Panc1 (cell line): ENCODE measurements at regions not wholly inside any gene's neighbourhood (a gene's known extent, or its start where the extent isn't known, plus 50 kb on each side); places are given as distances from the start of the nearest gene placed in this dataset.

Source experiments
- CTCF ChIP-seq: fragments of 450-650 bp; IDR thresholded peaks from 2 replicates; pipeline ENCODE4 v1.5.1; 2017; ENCODE audit warnings: mild to moderate bottlenecking
- POLR2AphosphoS5 ChIP-seq: IDR thresholded peaks from 2 replicates; pipeline ENCODE4 v1.6.1; 2012; ENCODE audit warnings: mild to moderate bottlenecking, low read depth, low read length, moderate library complexity
- REST ChIP-seq, 2 experiments: IDR thresholded peaks; 2 replicates each; pipeline ENCODE4 v1.6.1; 2011 to 2012; ENCODE audit warnings: low read depth in 2 of 2, control low read depth in 1 of 2, low read length in 1 of 2, mild to moderate bottlenecking in 1 of 2, moderate library complexity in 1 of 2; ENCODE audit not compliant: insufficient read depth in 1 of 2

GRCh38 chr11:24226606-24227005 is 270.2 kb upstream of the LUZP2 start:
- TF ChIP-seq CTCF: no peak
- TF ChIP-seq POLR2AphosphoS5: no peak
- TF ChIP-seq REST (IDR thresholded peaks at IDR 0.05; ENCODE audit: insufficient read depth in 1 of 2, low read depth in 2 of 2, low read length in 1 of 2): no peak
